Body of pancreas (tissue), 4 donors: ENCODE measurements at regions not wholly inside any gene's neighbourhood (a gene's known extent, or its start where the extent isn't known, plus 50 kb on each side); places are given as distances from the start of the nearest gene placed in this dataset.

Source experiments
- CTCF ChIP-seq, 7 experiments: fragments of 450-650 bp in 4 of 7; fragments of 200-600 bp in 3 of 7; sonication (generic) in 3 of 7; IDR thresholded peaks; one replicate each; pipeline ENCODE4 v1.5.1; 2016 to 2019; ENCODE audit warnings: antibody characterized with exemption in 7 of 7
- POLR2A ChIP-seq, 3 donors: fragments of 450-650 bp; IDR thresholded peaks; one replicate each; pipeline ENCODE4 v1.6.1; 2016; ENCODE audit warnings: antibody characterized with exemption in 3 of 3, mild to moderate bottlenecking in 2 of 3

GRCh38 chr5:135157421-135158313, 123.6 kb upstream of the PITX1 start:
- TF ChIP-seq CTCF (IDR thresholded peaks at IDR 0.05) (no peak), POLR2A (IDR thresholded peaks at IDR 0.05) (no peak)
